PC-9 (cell line): ENCODE measurements at regions not wholly inside any gene's neighbourhood (a gene's known extent, or its start where the extent isn't known, plus 50 kb on each side); places are given as distances from the start of the nearest gene placed in this dataset.

Experiments used
- CTCF ChIP-seq: fragments of 200-600 bp; sonication (generic); conservative IDR thresholded peaks from 2 replicates; pipeline ENCODE4 v1.6.1; 2017; ENCODE audit warnings: mixed run types, antibody characterized with exemption, mild to moderate bottlenecking, moderate library complexity
- EZH2 ChIP-seq: fragments of 200-600 bp; sonication (generic); IDR thresholded peaks from 2 replicates; pipeline ENCODE4 v1.8.0; 2017; ENCODE audit warnings: antibody characterized with exemption, low read depth

GRCh38 chr20:57060407-57061050, 205.9 kb downstream of the BMP7 start:
- TF ChIP-seq CTCF = no peak
- TF ChIP-seq EZH2 = no peak
